GM18909 (cell line): ENCODE measurements at regions not wholly inside any gene's neighbourhood (a gene's known extent, or its start where the extent isn't known, plus 50 kb on each side); places are given as distances from the start of the nearest gene placed in this dataset.
"Not testable (repeated sequence)": the region's sequence is repeated elsewhere in the genome, so short reads cannot be mapped to it uniquely, and the experiment has no call there.

Experiments
- ATAC-seq: cut with Tn5 transposase; IDR thresholded peaks from one replicate; pipeline ENCODE4 v1.9.1; 2021; ENCODE audit warnings: mild to moderate bottlenecking; ENCODE audit not compliant: unreplicated experiment, poor library complexity

GRCh38 chr6:169108753-169109152 is 144.9 kb downstream of the THBS2 start:
- ATAC-seq = no peak

- no peak for ATAC-seq
Observed at GRCh38 chr6:169106176-169106575, 147.5 kb downstream of the THBS2 start.

GRCh38 chr6:169101981-169102380 is 151.7 kb downstream of the THBS2 start:
- ATAC-seq = no peak

GRCh38 chr6:169101036-169101805 is 152.4 kb downstream of the THBS2 start:
- ATAC-seq = no peak

GRCh38 chr6:169099411-169100202 is 154.0 kb downstream of the THBS2 start:
- no peak for ATAC-seq

GRCh38 chr6:169098651-169099050 is 155.0 kb downstream of the THBS2 start:
- not testable (repeated sequence) for ATAC-seq

- no peak for ATAC-seq
Observed at GRCh38 chr6:169098116-169098515, 155.5 kb downstream of the THBS2 start.

- no peak for ATAC-seq
Observed at GRCh38 chr6:169097381-169097959, 156.2 kb downstream of the THBS2 start.

GRCh38 chr6:169096388-169096787 is 157.3 kb downstream of the THBS2 start:
- ATAC-seq = no peak

GRCh38 chr6:169095153-169095552 is 158.5 kb downstream of the THBS2 start:
- no peak for ATAC-seq

- no peak for ATAC-seq
Observed at GRCh38 chr6:169094552-169094950, 159.1 kb downstream of the THBS2 start.

GRCh38 chr6:169093770-169094551 is 159.7 kb downstream of the THBS2 start:
- ATAC-seq = no peak

- ATAC-seq = no peak
Observed at GRCh38 chr6:169093066-169093723, 160.5 kb downstream of the THBS2 start.

- peak; percentile 87 for ATAC-seq
Observed at GRCh38 chr6:169092375-169092774, 161.3 kb downstream of the THBS2 start.

- ATAC-seq = not testable (repeated sequence)
Observed at GRCh38 chr6:169090514-169091127, 163.0 kb downstream of the THBS2 start.

GRCh38 chr6:169088762-169089161 is 164.9 kb downstream of the THBS2 start:
- no peak for ATAC-seq

- no peak for ATAC-seq
Observed at GRCh38 chr6:169087443-169088041, 166.1 kb downstream of the THBS2 start.

- ATAC-seq = not testable (repeated sequence)
Observed at GRCh38 chr6:169086616-169087015, 167.0 kb downstream of the THBS2 start.

GRCh38 chr6:169086020-169086419 is 167.6 kb downstream of the THBS2 start:
- ATAC-seq = no peak
